Fibroblast of villous mesenchyme (primary cell): ENCODE measurements at regions not wholly inside any gene's neighbourhood (a gene's known extent, or its start where the extent isn't known, plus 50 kb on each side); places are given as distances from the start of the nearest gene placed in this dataset.

Source experiments
- DNase-seq: peaks from one replicate; pipeline ENCODE4 v3.0.0-alpha.2; 2010; ENCODE audit warnings: low read depth
- H3K4me3 ChIP-seq: 2 replicates; pipeline ENCODE4 v1.5.1; 2011; ENCODE audit warnings: low read depth, mild to moderate bottlenecking, low read length
- CTCF ChIP-seq: IDR thresholded peaks from 2 replicates; pipeline ENCODE4 v1.5.1; 2012; ENCODE audit warnings: low read depth, mild to moderate bottlenecking, low read length; ENCODE audit not compliant: insufficient read depth

- no peak for DNase-seq
- H3K4me3 ChIP-seq: no peak overlapping the region
- TF ChIP-seq CTCF: no peak
Measured at GRCh38 chr6:163766936-163767335, 352.4 kb downstream of the QKI start.

- no peak for TF ChIP-seq CTCF
- no peak overlapping the region for H3K4me3 ChIP-seq
- DNase-seq: no peak
Measured at GRCh38 chr6:163765335-163765734, 350.8 kb downstream of the QKI start.

- no peak for TF ChIP-seq CTCF
- DNase-seq: peak; percentile 26
- H3K4me3 ChIP-seq: no peak overlapping the region
Measured at GRCh38 chr6:163764565-163764964, 350.0 kb downstream of the QKI start.

GRCh38 chr6:163761481-163761880 lies 347.0 kb downstream of the QKI start:
- no peak for DNase-seq
- H3K4me3 ChIP-seq: no peak overlapping the region
- no peak for TF ChIP-seq CTCF

GRCh38 chr6:163760860-163761259 lies 346.3 kb downstream of the QKI start:
- no peak for DNase-seq
- H3K4me3 ChIP-seq: no peak overlapping the region
- TF ChIP-seq CTCF: no peak

GRCh38 chr6:163759542-163759941 lies 345.0 kb downstream of the QKI start:
- TF ChIP-seq CTCF: no peak
- no peak overlapping the region for H3K4me3 ChIP-seq
- DNase-seq: no peak

GRCh38 chr6:163757520-163757919 lies 343.0 kb downstream of the QKI start:
- no peak for TF ChIP-seq CTCF
- DNase-seq: no peak
- no peak overlapping the region for H3K4me3 ChIP-seq
